HG03060 (cell line): ENCODE measurements at regions not wholly inside any gene's neighbourhood (a gene's known extent, or its start where the extent isn't known, plus 50 kb on each side); places are given as distances from the start of the nearest gene placed in this dataset.
"Not testable (repeated sequence)": the region's sequence is repeated elsewhere in the genome, so short reads cannot be mapped to it uniquely, and the experiment has no call there.

ENCODE experiments used
- ATAC-seq: cut with Tn5 transposase; IDR thresholded peaks from one replicate; pipeline ENCODE4 v1.9.1; 2021; ENCODE audit warnings: low read depth, moderate number of reproducible peaks; ENCODE audit not compliant: unreplicated experiment

DNA sequence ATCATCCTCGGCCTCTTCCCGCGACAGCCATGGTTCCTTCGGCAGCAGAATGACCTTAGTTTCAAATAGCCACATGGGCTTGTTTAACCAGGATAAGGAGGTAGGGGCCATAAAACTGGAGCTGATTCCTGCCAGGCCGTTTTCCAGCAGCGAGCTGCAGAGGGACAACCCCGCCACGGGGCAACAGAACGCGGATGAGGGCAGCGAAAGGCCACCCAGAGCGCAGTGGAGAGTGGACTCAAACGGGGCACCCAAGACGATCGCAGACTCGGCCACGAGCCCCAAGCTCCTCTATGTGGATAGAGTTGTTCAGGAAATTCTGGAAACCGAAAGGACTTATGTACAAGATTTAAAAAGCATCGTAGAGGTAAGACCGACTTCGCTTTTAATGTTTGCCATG, 131.8 kb upstream of the MTHFD1L start:
- no peak for ATAC-seq

DNA sequence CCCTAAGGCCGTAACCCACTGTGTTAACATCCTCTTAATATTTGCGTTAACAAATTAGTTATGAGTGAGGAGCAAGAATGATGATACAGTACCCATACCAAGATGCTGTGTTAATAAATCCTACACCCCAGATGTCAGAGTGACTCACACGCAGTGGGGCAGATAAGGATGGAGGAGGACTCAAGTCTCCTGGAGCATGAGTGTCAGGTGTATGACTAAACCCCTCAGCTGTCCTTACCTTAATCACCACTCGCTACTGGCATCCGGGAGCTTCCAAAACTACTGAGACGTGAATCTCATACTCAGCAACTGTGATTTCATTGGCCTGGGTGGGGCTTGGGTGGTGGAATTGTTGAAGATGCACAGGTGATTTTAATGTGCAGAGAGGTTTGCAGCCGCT, 131.3 kb upstream of the MTHFD1L start:
- ATAC-seq, result no peak

DNA sequence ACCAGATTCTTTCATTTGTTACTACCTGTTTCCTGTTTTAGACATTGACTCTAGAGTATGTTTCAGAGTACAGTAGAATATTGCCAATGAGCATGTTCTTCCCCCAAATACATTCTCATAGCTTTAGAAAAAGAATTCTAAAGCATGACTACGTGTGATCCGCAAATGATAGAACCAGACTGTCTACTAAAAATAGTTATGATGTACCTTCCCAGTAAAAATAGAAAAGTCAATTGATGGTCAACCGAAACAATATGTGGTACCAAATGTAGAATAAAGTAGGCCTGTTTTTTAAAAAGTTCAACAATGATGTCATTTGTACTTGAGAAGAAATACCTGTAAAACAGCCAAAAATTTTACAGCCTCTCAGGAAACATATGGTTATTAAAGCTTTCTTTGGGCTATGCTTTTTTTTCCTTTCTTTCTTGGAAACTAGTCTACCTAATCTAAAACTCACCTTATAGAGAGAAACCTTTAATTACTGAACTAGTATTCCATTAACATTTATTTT, 130.1 kb upstream of the MTHFD1L start:
- ATAC-seq, result no peak

DNA sequence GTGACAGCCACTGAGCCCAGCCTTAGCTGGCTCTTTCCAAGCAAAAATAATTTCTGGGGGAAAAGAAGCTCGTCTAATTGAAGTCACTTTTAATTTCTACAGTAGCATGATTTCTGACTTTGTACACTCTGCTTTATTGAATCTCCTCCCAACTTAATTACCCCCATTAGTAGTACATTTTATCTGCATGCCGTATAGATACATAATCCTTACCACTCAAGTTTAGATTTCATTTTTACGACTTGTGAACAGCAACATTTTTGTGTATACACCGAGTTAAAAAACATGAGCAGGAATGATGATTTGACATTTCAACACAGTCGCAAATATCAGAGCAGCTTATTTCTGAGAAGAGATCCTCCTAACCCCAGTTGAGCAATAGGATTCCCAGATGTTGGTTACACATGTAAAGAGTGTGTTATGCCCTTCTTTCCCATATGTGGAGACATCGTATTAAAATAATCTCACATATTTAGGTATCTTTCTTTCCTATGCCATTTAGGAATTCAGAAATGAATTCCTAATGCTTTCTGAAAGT, 127.3 kb upstream of the MTHFD1L start:
- no peak for ATAC-seq

DNA sequence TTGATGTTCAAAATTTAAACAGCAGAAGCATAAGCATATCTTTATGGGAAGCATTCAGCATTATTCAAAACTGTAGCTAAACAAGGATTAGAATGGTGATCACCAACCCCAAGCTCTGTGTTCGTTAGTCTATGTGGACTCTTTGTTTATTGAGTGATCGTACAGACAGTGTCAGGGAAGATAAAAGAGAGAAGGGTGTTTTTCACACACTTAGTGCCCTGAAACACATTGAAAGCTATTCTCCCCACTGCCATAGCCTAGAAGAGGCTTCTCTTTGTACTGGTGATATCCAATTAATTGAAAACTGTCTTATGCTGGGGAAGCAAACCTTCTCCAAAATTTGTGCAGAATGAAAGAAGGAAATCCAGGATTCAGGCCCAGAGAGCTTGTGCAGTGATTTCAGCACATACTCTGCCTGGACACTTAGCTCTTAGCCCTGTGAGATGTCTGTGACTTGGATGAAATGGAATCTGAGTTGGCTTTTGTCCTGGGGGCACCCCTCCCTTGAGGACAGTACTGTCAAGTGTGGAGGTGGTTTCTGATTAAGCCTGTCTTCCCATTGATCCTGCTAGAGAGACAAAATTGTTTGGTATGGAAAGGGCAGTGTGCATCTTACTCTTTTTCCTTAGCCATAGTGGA, 125.7 kb upstream of the MTHFD1L start:
- no peak for ATAC-seq

DNA sequence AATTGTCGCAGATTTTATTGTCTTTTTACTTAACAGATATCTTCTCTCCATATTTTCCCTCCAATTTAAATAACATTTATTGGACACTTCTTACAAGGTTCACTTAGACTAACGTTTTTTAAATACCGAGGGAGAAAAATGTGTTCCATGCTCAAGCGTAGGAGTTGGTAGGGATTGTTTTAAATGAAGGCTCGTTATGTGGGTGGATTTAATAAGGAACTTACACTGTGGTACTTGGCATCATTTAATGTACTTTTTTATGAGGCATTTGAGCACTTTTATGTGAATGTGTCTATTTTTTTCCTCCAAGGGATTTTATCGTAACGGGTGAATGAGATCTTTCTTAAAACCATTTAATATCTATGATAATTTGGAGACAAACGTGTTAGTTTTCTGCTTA, 125.0 kb upstream of the MTHFD1L start:
- ATAC-seq, result no peak

DNA sequence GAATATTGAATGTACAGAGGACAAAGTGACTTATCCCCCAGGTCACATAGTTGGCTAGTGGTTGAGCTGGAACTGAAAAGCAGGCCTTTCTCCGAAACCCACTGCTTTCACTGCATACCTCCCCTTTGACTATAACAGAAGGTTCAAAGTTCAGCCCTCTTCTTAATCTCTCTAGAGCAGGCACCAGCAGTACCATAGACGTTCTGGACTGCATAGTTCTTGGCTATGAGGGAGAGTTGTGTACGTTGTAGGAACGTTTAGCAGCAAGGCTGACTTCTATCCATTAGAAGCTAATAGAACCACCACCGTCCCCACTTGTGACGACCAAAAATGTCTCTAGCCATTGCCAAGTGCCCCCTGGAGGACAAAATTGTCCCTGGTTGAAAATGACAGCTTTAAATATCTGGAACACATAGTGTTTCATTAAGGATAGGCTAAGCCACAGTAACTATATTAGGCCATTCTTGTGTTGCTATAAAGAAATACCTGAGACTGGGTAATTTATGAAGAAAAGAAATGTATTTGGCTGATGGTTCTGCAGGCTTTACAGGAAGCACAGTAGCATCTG, 123.8 kb upstream of the MTHFD1L start:
- no peak for ATAC-seq

DNA sequence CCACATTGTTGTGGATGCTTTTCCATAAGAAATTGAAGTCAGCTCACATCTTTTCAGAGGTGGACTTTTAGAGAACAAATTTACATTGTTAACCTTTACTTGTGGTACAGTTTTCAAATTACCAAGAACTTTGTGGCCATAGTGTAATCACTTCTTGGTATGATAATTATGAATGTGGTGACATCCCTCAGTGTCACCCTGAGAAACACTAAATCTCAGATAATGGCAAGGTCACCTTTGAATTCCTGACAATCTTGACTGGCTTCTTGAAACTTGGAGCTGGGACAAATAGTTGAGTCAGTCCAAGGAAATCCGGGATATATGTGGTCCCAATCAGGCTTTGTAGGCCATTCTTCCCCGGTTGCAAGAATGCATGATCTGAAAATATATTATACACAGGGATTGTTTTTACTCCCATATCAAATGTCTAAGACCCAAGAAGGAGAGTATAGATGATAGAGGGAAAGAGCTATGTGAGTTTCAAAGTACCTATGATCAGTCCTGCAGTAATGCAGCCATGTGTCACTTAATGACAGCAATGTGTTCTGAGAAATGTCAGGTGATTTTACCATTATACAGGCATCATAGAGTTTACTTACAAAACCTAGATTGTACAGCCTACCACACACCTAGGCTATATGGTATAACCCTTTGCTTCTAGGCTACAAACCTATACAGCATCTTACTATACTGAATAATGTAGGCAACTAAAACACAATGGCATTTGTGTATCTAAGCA, 120.8 kb upstream of the MTHFD1L start:
- no peak for ATAC-seq

DNA sequence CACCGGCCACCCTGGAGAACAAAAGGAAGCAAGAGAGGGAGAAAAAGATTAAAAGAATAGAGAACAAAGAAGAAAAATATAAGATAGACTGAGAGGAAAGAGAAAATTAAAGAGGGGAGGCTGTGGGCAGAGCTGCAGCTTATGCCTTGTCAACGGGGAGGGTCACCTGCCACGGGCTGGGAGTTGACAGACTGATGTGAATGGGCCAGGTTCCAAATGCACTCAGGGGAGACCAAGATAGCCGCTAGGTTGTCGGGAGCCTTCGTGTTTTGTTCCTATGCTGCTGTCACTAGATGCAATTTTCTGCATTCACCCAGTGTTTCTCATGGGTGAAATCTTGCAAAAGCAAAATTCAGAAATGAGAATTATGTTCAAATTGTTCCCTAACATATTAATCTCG, 119.6 kb upstream of the MTHFD1L start:
- no peak for ATAC-seq

DNA sequence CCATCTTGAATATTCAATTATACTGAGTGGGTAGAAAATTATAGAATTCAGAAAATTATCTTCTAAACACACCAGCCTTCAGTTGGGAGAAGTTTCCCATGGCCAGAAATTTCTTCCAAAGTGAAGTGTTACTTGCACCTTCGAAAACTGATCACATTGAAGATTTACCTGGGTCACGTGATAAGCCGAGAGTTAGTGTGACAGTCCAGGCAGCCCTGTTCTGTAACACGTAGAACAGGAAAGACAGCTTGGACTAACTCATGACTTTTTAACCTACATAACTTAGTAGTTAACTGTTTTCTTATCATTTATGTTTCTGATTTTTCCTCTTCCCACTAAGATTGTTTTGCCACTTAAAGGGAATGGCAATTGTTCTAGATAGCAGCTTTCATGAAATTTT, 118.3 kb upstream of the MTHFD1L start:
- ATAC-seq, result no peak

DNA sequence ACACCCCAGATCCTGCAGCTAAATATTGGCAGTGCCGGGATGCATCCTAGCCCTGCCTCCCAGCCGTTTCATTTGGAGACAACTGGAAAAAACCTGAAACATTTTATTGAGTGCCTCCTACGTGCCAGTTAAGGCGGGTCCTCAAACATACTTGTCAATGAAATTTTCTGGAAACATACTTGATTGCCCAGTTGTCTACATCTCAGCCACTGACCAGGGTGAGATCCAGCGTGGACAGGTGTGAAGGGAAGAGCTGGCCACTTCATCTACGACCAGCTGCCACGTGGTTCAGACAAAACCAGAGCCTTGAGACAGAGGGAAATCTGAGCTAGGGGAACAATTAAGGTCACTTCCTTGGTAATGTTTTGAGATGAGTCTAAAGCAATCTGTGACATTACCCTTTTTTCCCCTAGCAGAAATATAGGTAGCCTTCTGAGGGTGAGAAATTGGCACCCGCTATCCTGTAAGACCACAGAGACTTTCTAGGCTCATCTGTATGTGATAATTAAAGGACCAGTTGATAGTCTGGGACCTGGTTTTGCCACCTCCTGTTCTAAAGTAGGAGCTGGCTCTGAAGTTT, 116.3 kb upstream of the MTHFD1L start:
- no peak for ATAC-seq

DNA sequence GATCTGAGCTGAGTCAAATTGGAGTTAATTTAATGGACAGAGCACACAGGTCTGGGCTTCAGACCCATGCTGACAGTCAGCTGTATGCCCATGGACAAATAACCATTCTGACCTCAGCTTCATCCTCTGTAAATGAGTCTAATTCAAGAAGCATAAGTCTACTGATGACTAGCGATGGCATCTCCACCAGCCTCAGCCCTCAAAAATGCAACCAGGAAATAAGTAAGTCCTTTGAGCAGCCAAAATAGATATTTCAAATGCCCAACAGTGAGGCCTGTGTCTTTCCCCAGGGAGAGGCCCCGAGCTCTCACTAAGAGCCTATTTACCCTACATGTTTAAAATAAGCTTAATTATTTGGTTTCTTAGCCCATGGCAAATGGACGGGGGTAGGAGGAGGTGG, 114.2 kb upstream of the MTHFD1L start:
- no peak for ATAC-seq

DNA sequence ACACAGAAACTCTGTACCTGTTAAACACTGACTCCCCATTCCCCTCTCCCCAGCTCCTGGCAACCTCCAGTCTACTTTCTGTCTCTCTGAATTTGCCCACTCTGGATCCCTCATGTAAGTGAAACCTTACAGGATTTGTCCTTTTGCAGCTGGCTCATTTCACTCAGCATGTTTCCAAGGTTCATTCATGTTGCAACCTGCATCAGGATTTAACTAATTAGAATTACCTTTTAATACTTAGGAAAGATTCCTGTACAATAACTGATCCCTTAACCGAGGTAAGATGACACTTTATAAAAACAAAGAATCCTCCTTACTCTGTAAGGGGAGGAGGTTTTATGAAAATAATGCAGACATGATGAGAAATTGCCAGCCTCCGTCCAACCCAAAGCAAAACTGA, 113.1 kb upstream of the MTHFD1L start:
- ATAC-seq, result no peak

DNA sequence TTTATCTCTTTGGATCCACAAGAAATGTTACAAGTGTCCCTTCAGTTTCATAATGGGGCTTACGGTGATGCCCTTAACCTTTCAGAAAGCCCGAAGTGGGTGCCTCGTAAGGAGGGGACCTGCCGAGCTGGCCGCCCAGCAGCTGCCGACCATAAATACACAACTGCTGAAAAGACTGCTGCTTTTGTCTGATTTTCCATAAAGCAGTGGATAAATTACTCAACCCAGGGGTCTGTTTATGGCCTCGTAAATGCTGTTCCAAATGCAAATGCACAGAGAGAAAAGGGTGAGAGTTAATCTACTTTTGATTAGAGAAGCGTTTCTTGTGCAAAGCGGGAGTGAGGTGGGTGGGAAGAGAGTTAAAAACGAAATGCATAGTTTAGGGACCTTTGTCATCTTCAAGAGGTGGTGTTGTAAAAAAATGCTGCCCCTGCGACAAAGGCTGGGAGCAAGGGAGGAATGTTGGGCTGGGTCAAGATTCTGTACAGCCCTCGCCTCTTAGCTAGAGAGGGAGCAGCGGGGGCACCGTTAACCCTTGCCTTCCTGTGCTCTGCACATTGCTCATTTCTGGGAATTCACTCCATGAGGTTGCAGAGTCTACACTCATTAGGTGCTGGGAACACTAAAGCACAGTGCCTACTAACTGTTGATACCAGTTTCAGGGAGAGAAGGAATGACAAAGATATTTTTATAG, 112.0 kb upstream of the MTHFD1L start:
- no peak for ATAC-seq

DNA sequence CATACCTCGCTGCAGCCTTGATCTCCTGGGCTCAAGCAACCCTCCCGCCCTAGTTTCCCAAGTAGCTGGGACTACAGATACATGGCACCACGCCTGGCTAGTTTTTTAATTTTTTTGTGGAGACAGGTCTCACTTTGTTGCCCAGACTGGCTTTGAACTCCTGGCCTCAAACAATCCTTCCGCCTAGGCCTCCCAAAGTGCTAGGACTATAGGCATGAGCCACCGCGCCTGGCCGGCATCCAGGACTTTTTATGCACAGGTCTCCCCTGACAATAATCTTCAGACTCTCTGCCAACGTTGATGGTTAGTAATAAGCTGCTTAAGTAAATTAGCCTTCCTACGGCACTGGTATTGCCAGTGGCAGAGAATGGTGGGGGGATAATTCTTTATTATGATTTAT, 110.5 kb upstream of the MTHFD1L start:
- no peak for ATAC-seq

DNA sequence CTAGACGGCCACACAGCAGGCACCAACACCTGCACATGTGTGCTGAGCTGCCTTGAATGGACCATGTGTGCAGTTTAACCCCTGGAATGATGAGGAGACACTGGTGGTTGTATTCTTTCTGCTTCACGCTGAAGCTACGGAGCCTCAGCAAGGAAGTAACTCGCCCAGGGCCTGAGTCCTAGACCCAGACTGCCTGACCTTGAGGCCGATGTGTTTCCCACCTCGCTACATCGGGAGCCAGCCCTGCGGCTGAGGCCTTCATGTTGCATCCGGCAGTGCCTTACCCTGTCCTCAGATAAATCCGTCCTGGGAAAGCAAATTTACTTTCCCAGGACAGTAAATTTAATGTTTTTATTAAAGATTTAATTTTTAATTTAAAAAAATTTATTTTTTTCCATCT, 110.0 kb upstream of the MTHFD1L start:
- ATAC-seq, result no peak

DNA sequence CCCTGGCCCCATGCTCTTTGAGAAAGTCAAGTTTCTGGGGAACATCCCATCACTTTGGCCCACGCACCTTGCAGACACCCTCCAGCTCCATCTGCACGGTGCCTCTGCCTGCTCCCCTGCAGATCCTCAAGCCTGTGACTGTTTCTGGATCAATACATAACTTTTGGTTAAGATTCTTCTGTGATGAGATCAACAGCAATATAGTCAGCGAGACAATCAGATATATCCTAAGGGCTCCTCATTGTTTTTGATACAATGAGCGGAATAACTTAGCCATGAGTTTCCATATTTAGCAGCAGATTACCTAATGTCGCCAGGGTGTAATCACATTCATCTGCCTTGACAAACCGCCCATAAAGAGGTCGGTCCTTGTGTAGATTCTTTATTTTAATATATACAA, 109.3 kb upstream of the MTHFD1L start:
- no peak for ATAC-seq

DNA sequence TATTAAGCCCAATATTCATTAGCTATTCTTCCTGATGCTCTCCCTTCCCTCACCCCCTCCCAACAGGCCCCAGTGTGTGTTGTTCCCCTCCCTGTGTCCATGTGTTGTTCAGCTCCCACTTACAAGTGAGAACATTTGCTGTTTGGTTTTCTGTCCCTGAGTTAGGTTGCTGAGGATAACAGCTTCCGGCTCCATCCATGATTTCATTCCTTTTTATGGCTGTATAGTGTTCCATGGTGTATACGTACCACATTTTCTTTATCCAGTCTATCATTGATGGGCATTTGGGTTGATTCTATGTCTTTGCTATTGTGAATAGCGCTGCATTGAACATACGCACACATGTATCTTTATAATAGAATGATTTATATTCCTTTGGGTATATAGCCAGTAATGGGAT, 107.7 kb upstream of the MTHFD1L start:
- ATAC-seq, result not testable (repeated sequence)

DNA sequence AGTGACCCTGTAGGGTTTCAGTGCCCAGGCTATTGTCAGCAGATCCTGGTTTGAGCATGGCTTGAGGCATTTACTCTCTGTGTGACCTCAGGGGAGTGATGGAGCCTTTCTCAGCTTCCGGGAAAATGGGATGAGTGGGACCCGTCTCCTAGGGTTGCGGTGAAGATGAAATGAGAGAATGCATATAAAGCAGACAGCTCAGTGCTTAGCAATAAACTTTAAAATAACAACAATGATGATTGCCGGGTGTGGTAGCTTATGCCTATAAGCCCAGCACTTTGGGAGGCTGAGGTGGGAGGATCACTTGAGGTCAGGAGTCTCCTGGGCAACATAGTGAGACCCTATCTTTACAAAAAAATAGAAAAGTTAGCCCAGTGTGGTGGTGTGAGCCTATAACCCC, 106.0 kb upstream of the MTHFD1L start:
- no peak for ATAC-seq

DNA sequence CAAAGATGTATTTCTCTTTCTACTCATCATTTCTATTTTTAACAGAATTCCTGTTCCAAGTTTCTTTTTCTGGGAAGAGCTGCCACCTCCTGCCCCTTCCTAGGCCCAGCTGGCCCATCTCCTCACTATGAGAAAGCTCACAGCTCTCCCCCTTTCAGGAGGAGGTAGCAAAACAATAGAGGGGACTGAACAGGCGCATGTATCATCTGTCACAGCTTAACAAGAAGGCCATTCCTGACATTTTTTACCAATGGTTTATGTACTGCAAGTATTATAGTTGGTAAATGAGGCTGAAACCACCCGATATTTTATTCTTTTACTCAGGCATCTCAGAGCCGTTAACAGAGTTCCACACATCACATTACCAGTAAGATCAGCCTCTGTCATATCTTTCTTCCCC, 103.7 kb upstream of the MTHFD1L start:
- no peak for ATAC-seq
